ENCODE measurements at regions not wholly inside any gene's neighbourhood (a gene's known extent, or its start where the extent isn't known, plus 50 kb on each side); places are given as distances from the start of the nearest gene placed in this dataset.

- TF ChIP-seq CTCF (IDR thresholded peaks at IDR 0.05) = no peak
- no peak for TF ChIP-seq POLR2A (IDR thresholded peaks at IDR 0.05)
Observed at GRCh38 chr10:131420867-131421266, 109.3 kb upstream of the TCERG1L start.

Data from suprapubic skin (tissue), 3 donors.